ENCODE measurements at regions not wholly inside any gene's neighbourhood (a gene's known extent, or its start where the extent isn't known, plus 50 kb on each side); places are given as distances from the start of the nearest gene placed in this dataset.
"Not testable (repeated sequence)": the region's sequence is repeated elsewhere in the genome, so short reads cannot be mapped to it uniquely, and the experiment has no call there.

GRCh38 chr10:30537586-30537985 is 92.0 kb downstream of the LYZL2 start:
- no peaks in the 10 kb centered on the region for H3K36me3 Mint-ChIP-seq
- no peak for DNase-seq (ENCODE audit: low spot score in 2 of 2, unreplicated experiment in 2 of 2)
- no peak for TF ChIP-seq CTCF (IDR thresholded peaks at IDR 0.05; ENCODE audit: unreplicated experiment)
- no peaks in the 10 kb centered on the region for H3K9me3 Mint-ChIP-seq
- H3K27ac Mint-ChIP-seq = no peak overlapping the region
- H3K4me3 Mint-ChIP-seq = no peak overlapping the region
- H3K4me1 Mint-ChIP-seq = peaks cover 15% of the 10 kb centered on the region
- peaks cover 1% of the 10 kb centered on the region for H3K27me3 Mint-ChIP-seq (ENCODE audit: low read depth)

GRCh38 chr10:30537158-30537557 is 92.4 kb downstream of the LYZL2 start:
- not testable (repeated sequence) for H3K36me3 Mint-ChIP-seq; H3K27ac Mint-ChIP-seq; DNase-seq (ENCODE audit: low spot score in 2 of 2, unreplicated experiment in 2 of 2); H3K4me3 Mint-ChIP-seq; H3K9me3 Mint-ChIP-seq; H3K27me3 Mint-ChIP-seq (ENCODE audit: low read depth)
- peaks cover 15% of the 10 kb centered on the region for H3K4me1 Mint-ChIP-seq

- TF ChIP-seq CTCF (IDR thresholded peaks at IDR 0.05; ENCODE audit: unreplicated experiment) = no peak
- H3K27ac Mint-ChIP-seq = peak overlapping the region; percentile 14
- no peaks in the 10 kb centered on the region for H3K9me3 Mint-ChIP-seq
- H3K36me3 Mint-ChIP-seq = no peaks in the 10 kb centered on the region
- no peak overlapping the region for H3K4me3 Mint-ChIP-seq
- H3K4me1 Mint-ChIP-seq = peaks cover 15% of the 10 kb centered on the region
- peaks cover 1% of the 10 kb centered on the region for H3K27me3 Mint-ChIP-seq (ENCODE audit: low read depth)
- no peak for DNase-seq (ENCODE audit: low spot score in 2 of 2, unreplicated experiment in 2 of 2)
Observed at GRCh38 chr10:30536578-30536977, 93.0 kb downstream of the LYZL2 start.

- H3K4me3 Mint-ChIP-seq = no peak overlapping the region
- H3K4me1 Mint-ChIP-seq = peaks cover 15% of the 10 kb centered on the region
- H3K27me3 Mint-ChIP-seq (ENCODE audit: low read depth) = peaks cover 1% of the 10 kb centered on the region
Observed at GRCh38 chr10:30535677-30536076, 93.9 kb downstream of the LYZL2 start.

GRCh38 chr10:30534465-30535144 is 94.9 kb downstream of the LYZL2 start:
- no peaks in the 10 kb centered on the region for H3K36me3 Mint-ChIP-seq
- H3K27me3 Mint-ChIP-seq (ENCODE audit: low read depth) = peaks cover 1% of the 10 kb centered on the region
- no peak overlapping the region for H3K4me3 Mint-ChIP-seq
- peak; percentile 89 for TF ChIP-seq CTCF (IDR thresholded peaks at IDR 0.05; ENCODE audit: unreplicated experiment)
- DNase-seq (ENCODE audit: low spot score in 2 of 2, unreplicated experiment in 2 of 2) = peak in 1 of 2 experiments; percentile 71
- H3K27ac Mint-ChIP-seq = no peak overlapping the region
- H3K9me3 Mint-ChIP-seq = no peaks in the 10 kb centered on the region
- H3K4me1 Mint-ChIP-seq = peaks cover 15% of the 10 kb centered on the region

More at GRCh38 chr10:30535677-30536076, 93.9 kb downstream of the LYZL2 start:
- H3K9me3 Mint-ChIP-seq = no peaks in the 10 kb centered on the region
- H3K36me3 Mint-ChIP-seq = no peaks in the 10 kb centered on the region
- DNase-seq (ENCODE audit: low spot score in 2 of 2, unreplicated experiment in 2 of 2) = no peak
- H3K27ac Mint-ChIP-seq = no peak overlapping the region
- TF ChIP-seq CTCF (IDR thresholded peaks at IDR 0.05; ENCODE audit: unreplicated experiment) = no peak

GRCh38 chr10:30531751-30532530 is 97.6 kb downstream of the LYZL2 start:
- Mint-ChIP-seq H3K27ac (no peak overlapping the region), H3K9me3 (no peaks in the 10 kb centered on the region), H3K4me1 (peaks cover 17% of the 10 kb centered on the region), H3K27me3 (ENCODE audit: low read depth) (no peaks in the 10 kb centered on the region), H3K36me3 (no peaks in the 10 kb centered on the region), H3K4me3 (no peak overlapping the region)
- TF ChIP-seq CTCF (IDR thresholded peaks at IDR 0.05; ENCODE audit: unreplicated experiment) = no peak
- no peak for DNase-seq (ENCODE audit: low spot score in 2 of 2, unreplicated experiment in 2 of 2)

All from mesothelial cell of epicardium (in vitro differentiated cells).